Dedifferentiated amniotic fluid mesenchymal stem cell (primary cell): ENCODE measurements at regions not wholly inside any gene's neighbourhood (a gene's known extent, or its start where the extent isn't known, plus 50 kb on each side); places are given as distances from the start of the nearest gene placed in this dataset.

Experiments used
- DNase-seq: peaks from one replicate; pipeline ENCODE4 v3.0.0-alpha.2; 2016; ENCODE audit errors: extremely low spot score

- no peak for DNase-seq
Observed at GRCh38 chr13:47519626-47520025, 481.4 kb downstream of the SUCLA2 start.

GRCh38 chr13:47518530-47518929 lies 482.5 kb downstream of the SUCLA2 start:
- no peak for DNase-seq

- no peak for DNase-seq
Observed at GRCh38 chr13:47511647-47512046, 489.4 kb downstream of the SUCLA2 start.

GRCh38 chr13:47508527-47509228 lies 492.4 kb downstream of the SUCLA2 start:
- no peak for DNase-seq

GRCh38 chr13:47503475-47503874 lies 497.6 kb downstream of the SUCLA2 start:
- DNase-seq = no peak

- no peak for DNase-seq
Observed at GRCh38 chr13:47502166-47502565, 498.9 kb downstream of the SUCLA2 start.

- DNase-seq = peak; percentile 83
Observed at GRCh38 chr13:47499358-47500150, 501.5 kb downstream of the SUCLA2 start.

GRCh38 chr13:47484548-47484947 lies 516.5 kb downstream of the SUCLA2 start:
- no peak for DNase-seq

- no peak for DNase-seq
Observed at GRCh38 chr13:47481536-47481935, 519.5 kb downstream of the SUCLA2 start.

- no peak for DNase-seq
Observed at GRCh38 chr13:47480951-47481350, 520.1 kb downstream of the SUCLA2 start.

- DNase-seq = no peak
Observed at GRCh38 chr13:47480121-47480520, 521.0 kb downstream of the SUCLA2 start.

GRCh38 chr13:47478985-47479384 lies 522.1 kb downstream of the SUCLA2 start:
- DNase-seq = no peak

GRCh38 chr13:47475441-47475948 lies 525.6 kb downstream of the SUCLA2 start:
- DNase-seq = no peak

- no peak for DNase-seq
Observed at GRCh38 chr13:47474839-47475238, 526.2 kb downstream of the SUCLA2 start.

- no peak for DNase-seq
Observed at GRCh38 chr13:47474326-47474725, 526.7 kb downstream of the SUCLA2 start.

- DNase-seq = no peak
Observed at GRCh38 chr13:47472516-47472915, 528.6 kb downstream of the SUCLA2 start.

- DNase-seq = no peak
Observed at GRCh38 chr13:47463726-47464125, 537.3 kb downstream of the SUCLA2 start.

GRCh38 chr13:47463002-47463401 lies 538.1 kb downstream of the SUCLA2 start:
- DNase-seq = no peak

- no peak for DNase-seq
Observed at GRCh38 chr13:47461816-47462215, 539.3 kb downstream of the SUCLA2 start.

GRCh38 chr13:47459512-47459911 lies 541.6 kb downstream of the SUCLA2 start:
- no peak for DNase-seq

- DNase-seq = no peak
Observed at GRCh38 chr13:47457626-47458025, 543.4 kb downstream of the SUCLA2 start.

GRCh38 chr13:47455626-47456025 lies 545.4 kb downstream of the SUCLA2 start:
- DNase-seq = no peak

GRCh38 chr13:47454986-47455385 lies 546.1 kb downstream of the SUCLA2 start:
- DNase-seq = no peak
